Gastrocnemius medialis (tissue), 4 donors: ENCODE measurements at regions not wholly inside any gene's neighbourhood (a gene's known extent, or its start where the extent isn't known, plus 50 kb on each side); places are given as distances from the start of the nearest gene placed in this dataset.

ENCODE experiments used
- ATAC-seq, 2 donors: fragments of 150-250 bp; one replicate each; pipeline ENCODE4 v1.9.1; 2016
- DNase-seq, 2 donors: peaks; one replicate each; pipeline ENCODE4 v3.0.0-alpha.2; 2019
- H3K27ac ChIP-seq, 4 donors: fragments of 200-600 bp; sonication (generic); 1 replicate in 1 of 4; 2 replicates in 3 of 4; pipeline ENCODE4 v1.5.1; 2016 to 2018; ENCODE audit warnings: mild to moderate bottlenecking in 2 of 4, moderate library complexity in 1 of 4
- H3K27me3 ChIP-seq, 3 donors: fragments of 200-600 bp; sonication (generic) in 2 of 3; 1 replicate in 1 of 3; 2 replicates in 2 of 3; pipeline versions ENCODE4 v1.5.1 to v1.6.0; 2016 to 2019; ENCODE audit warnings: mild to moderate bottlenecking in 1 of 3, moderate library complexity in 1 of 3
- H3K36me3 ChIP-seq, 2 donors: fragments of 200-600 bp; sonication (generic) in 1 of 2; one replicate each; pipeline ENCODE4 v1.5.1; 2017 to 2018
- H3K4me1 ChIP-seq, 2 donors: fragments of 200-600 bp; sonication (generic) in 1 of 2; one replicate each; pipeline ENCODE4 v1.5.1; 2016 to 2017; ENCODE audit warnings: mild to moderate bottlenecking in 2 of 2
- H3K4me3 ChIP-seq, 4 donors: fragments of 200-600 bp; sonication (generic) in 3 of 4; 1 replicate in 1 of 4; 2 replicates in 3 of 4; pipeline ENCODE4 v1.5.1; 2016 to 2019; ENCODE audit warnings: mild to moderate bottlenecking in 2 of 4
- H3K9me3 ChIP-seq, 3 donors: fragments of 200-600 bp; sonication (generic) in 2 of 3; 1 replicate in 1 of 3; 2 replicates in 2 of 3; pipeline ENCODE4 v1.5.1; 2016 to 2019
- POLR2A ChIP-seq, 2 donors: fragments of 450-650 bp; IDR thresholded peaks; one replicate each; pipeline ENCODE4 v1.6.1; 2017; ENCODE audit warnings: antibody characterized with exemption in 2 of 2, mild to moderate bottlenecking in 2 of 2, moderate library complexity in 2 of 2
- in situ Hi-C, 4 donors: fragments of 200-750 bp; cut with MboI; loops; one replicate each; pipeline versions ENCODE4 v1.15.0 to v1.8.0; 2017; ENCODE audit warnings: low sequenced_read_pairs in 4 of 4
- intact Hi-C: fragments of 100-400 bp; cut with DNase I; formaldehyde crosslinking; loops from one replicate; pipeline ENCODE4 v1.15.1; 2023; ENCODE audit warnings: low total_unique reads
- TF ChIP-seq, protein P1 (sequence below), 5 experiments: fragments of 450-650 bp in 3 of 5; fragments of 200-600 bp in 2 of 5; sonication (generic) in 2 of 5; IDR thresholded peaks in 4 of 5; conservative IDR thresholded peaks in 1 of 5; 1 replicate in 4 of 5; 2 replicates in 1 of 5; pipeline ENCODE4 v1.5.1; 2016 to 2019; ENCODE audit warnings: antibody characterized with exemption in 5 of 5, mild to moderate bottlenecking in 3 of 5, moderate library complexity in 3 of 5

DNA sequence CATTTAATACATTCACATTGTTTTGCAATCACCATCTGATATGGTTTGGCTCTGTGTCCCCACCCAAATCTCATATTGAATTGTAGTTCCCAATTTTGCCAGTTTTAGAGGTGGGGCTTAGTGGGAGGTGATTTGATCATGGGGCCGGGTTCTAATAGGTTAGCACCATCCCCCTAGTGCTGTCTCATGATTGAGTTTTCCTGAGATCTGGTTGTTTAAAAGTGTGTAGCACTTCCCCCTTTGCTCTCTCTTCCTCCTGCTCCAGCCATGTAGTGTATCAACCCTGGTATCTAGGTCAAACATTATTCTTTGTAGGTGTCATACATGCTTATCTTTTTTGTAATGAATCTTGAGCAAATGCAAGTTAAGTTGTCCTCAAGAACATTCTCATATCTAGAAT is 83.3 kb upstream of the KIT start:
- peaks cover 0 to 2% (median 0%) of the 10 kb centered on the region in 3 donors for H3K27me3 ChIP-seq
- no peak for DNase-seq
- H3K9me3 ChIP-seq: no peaks in the 10 kb centered on the region
- intact Hi-C loops: no loop called here
- no peak for ATAC-seq
- no peaks in the 10 kb centered on the region for H3K4me1 ChIP-seq
- in situ Hi-C loops: no loop called here
- H3K36me3 ChIP-seq: no peaks in the 10 kb centered on the region
- H3K27ac ChIP-seq: no peak overlapping the region
- no peak overlapping the region for H3K4me3 ChIP-seq
- no peak for TF ChIP-seq POLR2A (IDR thresholded peaks at IDR 0.05)
- TF ChIP-seq, protein P1, sequence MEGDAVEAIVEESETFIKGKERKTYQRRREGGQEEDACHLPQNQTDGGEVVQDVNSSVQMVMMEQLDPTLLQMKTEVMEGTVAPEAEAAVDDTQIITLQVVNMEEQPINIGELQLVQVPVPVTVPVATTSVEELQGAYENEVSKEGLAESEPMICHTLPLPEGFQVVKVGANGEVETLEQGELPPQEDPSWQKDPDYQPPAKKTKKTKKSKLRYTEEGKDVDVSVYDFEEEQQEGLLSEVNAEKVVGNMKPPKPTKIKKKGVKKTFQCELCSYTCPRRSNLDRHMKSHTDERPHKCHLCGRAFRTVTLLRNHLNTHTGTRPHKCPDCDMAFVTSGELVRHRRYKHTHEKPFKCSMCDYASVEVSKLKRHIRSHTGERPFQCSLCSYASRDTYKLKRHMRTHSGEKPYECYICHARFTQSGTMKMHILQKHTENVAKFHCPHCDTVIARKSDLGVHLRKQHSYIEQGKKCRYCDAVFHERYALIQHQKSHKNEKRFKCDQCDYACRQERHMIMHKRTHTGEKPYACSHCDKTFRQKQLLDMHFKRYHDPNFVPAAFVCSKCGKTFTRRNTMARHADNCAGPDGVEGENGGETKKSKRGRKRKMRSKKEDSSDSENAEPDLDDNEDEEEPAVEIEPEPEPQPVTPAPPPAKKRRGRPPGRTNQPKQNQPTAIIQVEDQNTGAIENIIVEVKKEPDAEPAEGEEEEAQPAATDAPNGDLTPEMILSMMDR (IDR thresholded peaks at IDR 0.05 in 4 of 5, conservative IDR thresholded peaks at IDR 0.05 in 1 of 5): no peak

- Histone ChIP-seq H3K27ac (no peak overlapping the region), H3K36me3 (no peaks in the 10 kb centered on the region), H3K27me3 (peaks cover 0 to 2% (median 0%) of the 10 kb centered on the region in 3 donors), H3K9me3 (no peaks in the 10 kb centered on the region), H3K4me3 (no peak overlapping the region), H3K4me1 (no peaks in the 10 kb centered on the region)
- in situ Hi-C loops: no loop called here
- intact Hi-C loops: no loop called here
- DNase-seq (no peak), ATAC-seq (no peak)
- no peak for TF ChIP-seq POLR2A (IDR thresholded peaks at IDR 0.05)
- TF ChIP-seq, protein P1 (IDR thresholded peaks at IDR 0.05 in 4 of 5, conservative IDR thresholded peaks at IDR 0.05 in 1 of 5): no peak
Observed at GRCh38 chr4:54575919-54576318, 81.8 kb upstream of the KIT start.

DNA sequence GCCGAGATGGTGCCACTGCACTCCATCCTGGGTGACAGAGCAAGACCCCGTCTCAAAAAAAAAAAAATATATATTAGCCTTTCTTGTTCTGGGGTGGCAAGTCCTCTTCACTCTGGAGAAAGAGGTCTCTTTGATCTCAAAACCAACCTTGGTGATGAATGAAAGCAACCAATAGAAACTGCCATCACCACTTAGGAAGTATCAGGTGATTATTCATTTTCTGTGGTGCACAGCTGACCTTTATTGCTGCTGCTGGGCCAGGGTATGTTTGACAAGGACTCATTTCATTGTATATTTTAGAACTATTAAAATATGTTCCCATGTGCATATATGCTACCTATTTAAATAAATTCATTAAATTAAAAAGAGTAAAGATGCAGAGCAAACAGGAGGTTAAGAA is 76.0 kb upstream of the KIT start:
- no peaks in the 10 kb centered on the region for H3K4me1 ChIP-seq
- no peak for ATAC-seq
- H3K9me3 ChIP-seq: no peaks in the 10 kb centered on the region
- intact Hi-C loops: no loop called here
- H3K4me3 ChIP-seq: no peak overlapping the region
- TF ChIP-seq, protein P1 (IDR thresholded peaks at IDR 0.05 in 4 of 5, conservative IDR thresholded peaks at IDR 0.05 in 1 of 5): no peak
- no peak for TF ChIP-seq POLR2A (IDR thresholded peaks at IDR 0.05)
- no peaks in the 10 kb centered on the region for H3K27me3 ChIP-seq
- no peaks in the 10 kb centered on the region for H3K36me3 ChIP-seq
- DNase-seq: no peak
- no peak overlapping the region for H3K27ac ChIP-seq
- in situ Hi-C loops: no loop called here

- TF ChIP-seq, protein P1 (IDR thresholded peaks at IDR 0.05 in 4 of 5, conservative IDR thresholded peaks at IDR 0.05 in 1 of 5): no peak
- TF ChIP-seq POLR2A (IDR thresholded peaks at IDR 0.05): no peak
- no peak for ATAC-seq
- in situ Hi-C loops: no loop called here
Observed at GRCh38 chr4:54585321-54586000, 72.3 kb upstream of the KIT start.

More at GRCh38 chr4:54585321-54586000, 72.3 kb upstream of the KIT start:
- no peaks in the 10 kb centered on the region for H3K9me3 ChIP-seq
- no peak overlapping the region for H3K27ac ChIP-seq
- H3K27me3 ChIP-seq: no peaks in the 10 kb centered on the region
- H3K4me3 ChIP-seq: no peak overlapping the region
- intact Hi-C loops: no loop called here
- DNase-seq: no peak
- H3K4me1 ChIP-seq: no peaks in the 10 kb centered on the region
- H3K36me3 ChIP-seq: no peaks in the 10 kb centered on the region
